Posterior cingulate gyrus (tissue), 11 donors: ENCODE measurements at regions not wholly inside any gene's neighbourhood (a gene's known extent, or its start where the extent isn't known, plus 50 kb on each side); places are given as distances from the start of the nearest gene placed in this dataset.
"Not testable (repeated sequence)": the region's sequence is repeated elsewhere in the genome, so short reads cannot be mapped to it uniquely, and the experiment has no call there.

Experiments
- DNase-seq, 10 donors: peaks; one replicate each; pipeline versions ENCODE4 v3.0.0 to v3.0.0-alpha.2; 2020 to 2021; ENCODE audit warnings: mixed read lengths in 3 of 10
- intact Hi-C: fragments of 100-400 bp; cut with DNase I; formaldehyde crosslinking; loops from one replicate; pipeline ENCODE4 v1.15.1; 2023

DNA sequence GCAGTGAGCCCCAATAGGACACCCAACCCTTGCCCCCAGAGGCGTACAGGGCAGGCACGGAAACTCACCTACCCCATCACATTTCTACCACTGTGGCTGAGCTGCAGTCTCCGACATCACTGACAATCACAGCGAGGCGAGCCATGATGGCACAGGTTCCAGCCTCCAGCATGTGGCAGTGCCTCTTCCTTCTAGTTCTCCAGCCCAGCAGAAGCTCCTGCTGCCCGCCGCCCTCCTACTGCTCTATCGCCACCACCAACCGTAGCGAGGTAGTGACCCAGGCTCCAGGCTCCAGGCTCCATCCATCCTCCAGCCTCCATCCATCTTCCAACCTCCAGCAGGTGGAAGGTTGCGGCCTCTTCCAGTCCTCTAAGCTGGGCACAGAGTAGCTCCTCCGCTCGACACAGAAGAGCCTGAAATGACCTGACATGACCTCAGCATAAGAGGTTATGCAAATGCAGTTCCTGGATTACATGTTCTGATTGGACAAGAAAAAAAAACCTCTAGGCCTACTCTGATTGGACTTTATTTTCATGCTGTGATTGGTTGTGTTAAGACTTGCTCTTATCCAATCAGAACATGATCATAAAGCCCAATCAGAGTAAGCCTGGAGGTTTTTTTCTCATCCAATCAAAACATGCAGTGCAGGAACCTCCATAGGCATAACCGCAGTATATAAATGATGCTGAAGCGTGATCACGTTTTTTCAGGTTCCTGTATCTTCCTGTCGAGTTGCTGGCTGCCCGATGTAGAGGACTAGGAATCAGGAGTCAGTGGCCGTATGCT, 438.9 kb upstream of the ZNF337 start:
- intact Hi-C loops: no loop called here
- DNase-seq: no peak

DNA sequence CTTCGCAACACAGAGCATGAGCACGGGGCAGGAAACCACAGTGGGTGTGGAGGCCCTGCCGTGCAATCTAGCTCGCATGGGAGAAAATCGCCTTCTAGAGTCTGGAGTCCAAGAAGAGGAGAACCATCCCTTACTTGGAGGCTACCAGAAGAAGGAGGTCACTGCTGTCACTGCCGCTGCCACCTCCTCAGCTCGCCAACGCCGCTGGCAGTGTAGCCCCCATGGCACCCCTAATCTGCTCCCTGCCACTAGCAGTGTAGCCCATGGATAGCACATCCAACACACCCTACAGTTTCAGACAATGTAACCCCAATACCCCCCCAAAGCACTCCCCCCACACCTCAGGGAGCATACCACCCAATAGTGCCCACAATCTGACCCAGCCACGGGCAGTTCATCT, 438.0 kb upstream of the ZNF337 start:
- no peak for DNase-seq
- intact Hi-C loops: no loop called here

DNA sequence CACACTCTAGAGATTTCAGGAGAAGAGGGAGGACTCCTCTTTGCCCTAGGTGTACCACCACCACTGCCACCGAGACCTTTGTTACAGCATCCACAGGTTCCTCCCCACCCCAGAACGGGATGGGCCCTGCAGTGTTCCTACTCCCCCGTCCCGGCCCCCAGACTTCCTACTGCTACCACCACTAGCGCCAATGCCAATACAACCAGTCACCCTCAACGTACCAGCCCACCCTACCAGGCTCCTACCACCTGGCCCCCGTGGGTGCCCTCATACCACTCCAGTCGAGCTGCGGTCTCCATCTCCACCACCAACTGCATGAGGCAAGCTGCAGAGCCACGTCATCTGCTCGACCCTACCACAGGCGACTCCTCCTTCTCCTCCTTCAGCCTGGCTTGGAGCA, 437.1 kb upstream of the ZNF337 start:
- intact Hi-C loops: not testable (repeated sequence)
- DNase-seq: peak in 2 of 10 donors; percentile 62 to 77

DNA sequence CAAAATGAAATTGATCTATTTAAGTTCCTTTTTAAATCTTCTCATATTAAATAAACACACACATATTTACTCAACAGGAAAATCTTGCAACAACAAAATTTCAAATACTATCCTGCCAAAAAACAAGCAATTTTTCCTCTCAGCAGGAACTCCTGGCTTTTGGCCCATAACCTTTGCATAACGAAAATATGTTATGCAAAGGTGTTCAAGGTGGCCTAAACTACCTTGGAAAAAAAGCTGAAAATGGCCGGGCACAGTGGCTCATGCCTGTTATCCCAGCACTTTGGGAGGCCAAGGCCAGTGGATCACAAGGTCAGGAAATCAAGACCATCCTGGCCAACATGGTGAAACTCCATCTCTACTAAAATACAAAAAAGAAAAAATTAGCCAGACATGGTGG, 424.3 kb upstream of the ZNF337 start:
- intact Hi-C loops, DNase-seq: not testable (repeated sequence)

DNA sequence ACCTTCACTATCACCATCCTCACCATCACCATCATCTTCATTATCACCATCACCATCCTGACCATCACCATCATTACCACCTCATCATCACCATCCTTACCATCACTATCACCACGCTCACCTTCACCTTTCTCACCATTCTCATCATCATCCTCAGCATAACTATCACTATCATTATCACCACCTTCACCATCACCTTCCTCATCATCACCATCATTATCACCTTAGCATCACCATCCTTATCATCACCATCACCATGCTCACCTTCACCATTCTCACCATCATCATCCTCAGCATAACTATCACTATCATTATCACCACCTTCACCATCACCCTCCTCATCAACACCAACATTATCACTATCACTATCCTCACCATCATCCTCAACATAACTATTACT, 397.8 kb upstream of the ZNF337 start:
- intact Hi-C loops, DNase-seq: not testable (repeated sequence)

DNA sequence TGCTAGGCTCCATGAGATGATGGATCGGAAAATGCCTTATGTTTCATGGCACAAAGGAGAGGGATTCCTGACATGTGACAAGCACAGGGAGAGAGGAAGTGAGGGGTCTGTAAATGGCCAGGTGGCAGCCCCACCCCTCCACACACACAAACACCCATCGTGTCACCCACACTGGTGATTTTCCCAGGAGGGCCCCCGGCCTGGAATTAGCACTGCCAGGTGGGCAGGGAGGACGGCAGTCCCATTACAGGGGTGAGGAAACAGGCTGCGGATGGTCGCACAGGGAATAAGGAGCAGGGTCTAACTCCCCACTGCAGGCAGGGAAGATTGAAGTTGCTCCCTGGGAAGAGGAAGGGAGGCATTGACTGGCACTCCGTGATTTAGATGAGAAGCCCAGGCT, 395.3 kb upstream of the ZNF337 start:
- peak in 1 of 10 donors; percentile 54 for DNase-seq
- intact Hi-C loops: not testable (repeated sequence)

DNA sequence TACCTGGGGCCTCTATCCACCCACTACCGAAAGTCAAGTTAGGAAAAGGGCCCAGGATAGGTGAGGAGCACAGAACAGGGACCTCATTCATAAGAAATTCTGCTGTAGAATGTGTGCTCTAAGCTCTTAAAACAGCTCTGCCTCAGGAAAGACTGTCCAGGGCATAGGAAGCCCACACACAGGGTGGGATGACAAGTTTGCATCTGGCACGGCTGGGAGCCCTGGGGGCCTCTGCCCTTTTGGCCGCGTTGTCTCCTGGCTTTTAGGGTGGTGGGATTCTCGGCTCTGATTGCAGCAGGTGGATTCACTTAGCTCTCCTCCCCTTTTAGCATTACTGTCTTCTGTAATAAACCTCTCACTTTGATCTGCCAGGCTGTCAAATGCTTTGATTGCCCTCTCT, 389.5 kb upstream of the ZNF337 start:
- DNase-seq, intact Hi-C loops: not testable (repeated sequence)

DNA sequence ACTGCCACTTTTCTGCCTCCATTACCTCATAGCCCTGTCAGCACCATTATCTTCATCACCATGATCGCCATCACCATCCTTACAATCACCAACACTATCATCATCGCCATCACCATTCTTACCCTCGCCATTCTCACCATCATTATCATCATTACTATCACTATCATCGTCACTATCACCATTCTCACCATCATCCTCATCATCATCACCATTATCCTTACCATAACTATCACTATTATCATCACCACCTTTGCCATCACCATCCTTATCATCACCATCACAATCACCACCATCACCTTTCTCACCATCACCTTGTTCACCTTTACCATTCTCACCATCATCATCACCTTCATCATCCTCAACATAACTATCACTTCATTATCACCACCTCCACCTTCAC, 377.3 kb upstream of the ZNF337 start:
- intact Hi-C loops, DNase-seq: not testable (repeated sequence)

DNA sequence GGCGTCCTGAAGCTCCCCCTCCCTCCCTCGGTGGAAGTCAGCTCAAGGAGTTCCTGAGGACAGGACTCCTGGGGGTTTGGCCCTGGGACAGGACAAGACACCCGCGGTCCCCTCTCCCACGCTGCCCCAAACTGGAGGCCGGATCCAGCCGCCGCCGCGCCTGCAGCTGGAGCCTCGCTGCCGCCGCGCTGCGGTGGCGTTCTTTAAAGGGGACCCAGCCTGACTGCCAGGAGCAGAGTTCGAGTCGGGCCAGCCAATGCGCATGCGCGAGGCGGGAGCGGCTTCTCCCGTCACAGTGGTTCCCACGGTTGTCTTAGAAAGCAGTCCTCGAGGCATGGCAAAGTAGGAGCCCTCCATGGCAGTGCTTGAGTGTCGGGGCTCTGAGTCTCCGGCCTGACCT, 362.7 kb upstream of the ZNF337 start:
- intact Hi-C loops, DNase-seq: not testable (repeated sequence)

DNA sequence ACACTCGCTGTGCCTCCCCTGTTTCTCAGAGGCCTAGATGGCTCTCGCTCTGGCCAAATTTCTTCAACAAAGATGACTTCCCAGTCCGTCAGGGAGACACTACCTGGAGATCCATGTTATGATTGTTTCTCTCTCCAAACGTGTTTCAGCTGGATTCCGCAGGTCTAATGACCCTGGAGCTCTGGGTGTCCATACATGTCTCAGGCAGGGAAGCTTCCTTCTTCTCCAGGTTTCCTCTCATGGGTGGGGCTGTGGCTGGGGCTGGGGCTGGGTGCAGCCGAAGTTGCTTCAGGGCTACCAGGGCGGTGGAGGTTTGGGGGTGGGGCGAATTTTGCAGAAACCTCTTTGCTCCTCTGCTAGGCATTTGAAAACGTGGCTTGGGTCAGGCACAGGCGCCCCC, 361.8 kb upstream of the ZNF337 start:
- intact Hi-C loops, DNase-seq: not testable (repeated sequence)

DNA sequence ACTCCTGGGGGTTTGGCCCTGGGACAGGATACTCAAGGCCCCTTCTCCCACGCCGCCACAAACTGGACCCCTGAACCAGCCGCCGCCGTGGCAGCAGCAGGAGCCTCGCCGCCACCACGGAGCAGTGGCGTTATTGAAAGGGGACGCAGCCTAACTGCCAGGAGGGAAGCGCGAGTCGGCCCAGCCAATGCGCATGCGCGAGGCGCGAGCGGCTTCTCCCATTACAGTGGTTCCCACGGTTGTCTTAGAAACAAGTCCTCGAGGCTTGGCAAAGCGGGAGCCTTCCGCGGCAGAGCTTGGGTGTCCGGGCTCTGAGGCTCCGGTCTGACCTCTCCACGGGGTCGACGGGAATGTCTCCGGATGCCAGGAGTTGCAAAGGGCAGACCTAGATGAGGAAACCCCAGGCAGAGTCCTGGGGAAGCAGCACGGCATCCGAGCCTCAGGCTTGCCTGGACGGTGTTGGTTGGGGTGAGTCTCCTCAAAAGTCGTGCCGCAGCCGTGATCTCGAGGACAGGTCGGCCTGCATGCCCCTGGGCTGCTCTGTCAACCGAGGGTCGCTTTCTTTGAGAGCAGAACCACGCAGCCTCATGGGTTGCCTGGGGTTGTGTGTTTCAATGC, 360.6 kb upstream of the ZNF337 start:
- intact Hi-C loops, DNase-seq: not testable (repeated sequence)

DNA sequence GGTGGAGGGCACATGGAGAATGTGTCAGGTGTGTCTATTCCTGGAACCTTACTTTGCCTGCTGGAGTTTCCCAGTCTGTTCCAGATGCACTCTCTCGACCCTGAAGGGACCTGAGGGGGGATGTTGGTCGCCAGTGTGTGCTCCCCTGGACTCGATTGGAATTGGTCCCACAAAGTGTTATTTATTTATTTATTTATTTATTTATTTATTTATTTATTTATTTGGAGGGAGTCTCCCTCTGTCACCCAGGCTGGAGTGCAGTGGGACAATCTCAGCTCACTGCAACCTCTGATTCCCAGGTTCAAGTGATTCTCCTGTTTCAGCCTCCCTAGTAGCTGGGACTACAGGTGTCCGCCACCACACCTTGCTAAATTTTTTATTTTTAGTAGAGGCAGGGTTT, 329.1 kb upstream of the ZNF337 start:
- intact Hi-C loops, DNase-seq: not testable (repeated sequence)

DNA sequence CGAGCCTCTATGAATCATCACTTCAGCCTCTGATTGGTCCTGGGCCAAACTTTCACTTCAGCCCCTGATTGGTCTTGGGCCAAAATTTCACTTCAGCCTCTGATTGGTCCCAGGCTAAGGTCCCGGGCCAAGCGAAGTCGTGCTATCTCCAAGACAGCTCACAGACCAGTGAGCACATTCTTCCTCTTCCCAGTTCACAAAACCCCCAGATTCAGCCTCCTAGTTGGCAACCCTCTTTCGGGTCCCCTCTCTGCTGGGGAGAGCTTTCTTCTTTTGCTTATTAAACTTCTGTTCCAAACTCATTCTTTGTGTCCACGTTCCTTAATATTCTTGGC, 314.3 kb upstream of the ZNF337 start:
- DNase-seq, intact Hi-C loops: not testable (repeated sequence)

DNA sequence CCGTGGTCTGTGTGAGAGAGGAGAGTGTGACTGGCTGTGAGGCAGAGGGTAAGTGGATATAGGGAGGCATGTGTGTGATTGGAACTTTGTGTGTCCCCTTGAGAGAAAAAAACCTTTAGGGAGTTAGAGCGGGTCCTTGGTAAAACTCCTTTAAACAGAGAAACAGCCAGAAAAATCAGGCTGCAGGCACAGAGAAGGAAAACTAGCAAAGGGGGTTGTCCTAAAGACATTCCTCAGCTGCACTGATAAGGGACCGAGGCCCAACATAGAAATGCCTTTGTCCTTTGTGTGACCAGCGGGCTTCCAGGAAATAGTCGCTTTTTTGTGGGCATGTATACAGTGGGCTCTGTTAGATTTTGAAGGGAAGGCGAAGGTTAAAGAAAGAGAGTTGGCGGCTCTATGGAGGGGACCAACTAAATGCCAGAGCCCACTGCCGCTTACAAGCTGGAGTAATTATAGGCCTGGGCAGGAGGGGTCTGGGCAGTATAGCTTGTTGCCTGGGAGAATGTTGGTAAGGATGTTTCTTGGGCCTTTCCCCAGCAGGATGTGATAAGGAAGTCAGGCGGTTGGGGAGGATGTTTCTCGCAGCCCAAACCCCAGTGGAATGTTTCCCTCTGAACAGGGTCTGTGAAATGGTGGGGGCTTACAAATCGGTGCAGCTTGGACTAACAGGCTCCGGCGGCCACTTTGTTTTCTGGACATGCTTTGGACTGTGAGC, 313.7 kb upstream of the ZNF337 start:
- intact Hi-C loops: not testable (repeated sequence)
- peak in 2 of 10 donors; percentile 16 to 62 for DNase-seq

DNA sequence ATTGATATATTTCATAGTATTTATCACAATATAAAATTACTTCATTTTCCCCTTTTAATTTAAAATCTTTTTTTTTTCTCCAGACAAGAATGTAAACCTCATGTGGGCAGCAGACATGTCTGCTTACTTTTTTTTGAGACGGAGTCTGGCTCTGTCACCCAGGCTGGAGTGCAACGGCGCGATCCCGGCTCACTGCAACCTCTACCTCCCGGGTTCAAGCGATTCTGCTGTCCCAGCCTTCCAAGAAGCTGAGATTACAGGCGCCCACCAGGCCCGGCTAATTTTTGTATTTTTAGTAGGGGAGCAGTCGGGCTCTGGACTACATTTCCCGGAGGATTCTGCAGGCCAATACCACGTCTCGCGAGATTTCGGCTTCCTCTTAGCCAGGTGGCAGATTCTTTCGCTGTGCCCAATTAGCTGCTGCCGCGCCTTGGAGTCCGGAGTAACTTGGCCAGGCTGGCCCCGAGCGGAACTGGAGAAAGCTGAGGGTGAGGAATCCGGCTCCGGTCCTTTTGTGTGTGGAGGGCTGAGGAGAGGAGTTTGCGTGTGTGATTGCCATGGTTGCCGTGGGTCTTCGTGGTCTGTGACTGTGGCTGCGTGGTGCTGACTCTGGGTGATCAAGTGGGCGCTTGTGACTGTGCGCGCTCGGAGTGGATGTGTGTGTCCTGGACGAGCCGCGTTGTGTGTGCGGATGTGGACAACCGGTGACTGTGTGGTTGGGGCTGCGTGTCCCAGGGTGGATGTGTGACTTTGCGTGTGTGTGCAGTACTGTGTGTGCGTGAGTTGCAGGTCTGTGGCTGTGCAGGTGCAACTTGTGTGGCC, 313.0 kb upstream of the ZNF337 start:
- intact Hi-C loops: not testable (repeated sequence)
- peak; percentile 73 to 97 (median 84) for DNase-seq

DNA sequence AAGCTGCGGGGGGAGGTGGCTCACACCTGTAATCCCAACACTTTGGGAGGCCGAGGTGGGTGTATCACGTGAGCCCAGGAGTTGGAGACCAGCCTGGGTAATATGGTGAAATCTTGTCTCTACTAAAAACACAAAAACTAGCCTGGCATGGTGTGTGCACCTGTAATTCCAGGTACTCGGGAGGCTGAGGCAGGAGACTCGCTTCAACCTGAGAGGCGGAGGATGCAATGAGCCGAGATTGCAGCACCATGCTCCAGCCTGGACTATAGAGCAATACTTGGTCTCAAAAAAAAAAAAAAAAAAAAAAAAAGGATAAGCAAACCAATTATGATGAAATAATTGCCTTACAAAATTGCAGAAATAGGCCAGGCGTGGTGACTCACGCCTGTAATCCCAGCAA, 311.4 kb upstream of the ZNF337 start:
- intact Hi-C loops: not testable (repeated sequence)
- DNase-seq: peak in 1 of 10 donors; percentile 59

DNA sequence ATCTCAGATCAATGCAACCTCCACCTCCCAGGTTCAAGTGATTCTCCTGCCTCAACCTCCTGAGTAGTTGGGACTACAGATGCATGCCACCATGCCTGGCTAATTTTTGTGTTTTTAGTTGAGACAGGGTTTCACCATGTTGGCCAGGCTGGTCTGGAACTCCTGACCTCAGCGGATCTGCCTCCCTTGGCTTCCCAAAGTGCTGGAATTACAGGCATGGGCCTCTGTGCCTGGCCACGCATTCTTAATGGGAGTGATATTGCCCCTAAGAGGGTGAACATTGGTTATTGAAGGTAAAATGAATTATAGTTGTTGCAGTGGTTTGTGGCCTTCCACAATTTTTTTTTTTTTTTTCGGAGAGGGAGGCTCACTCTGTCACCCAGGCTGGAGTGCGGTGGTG, 309.5 kb upstream of the ZNF337 start:
- intact Hi-C loops: not testable (repeated sequence)

DNA sequence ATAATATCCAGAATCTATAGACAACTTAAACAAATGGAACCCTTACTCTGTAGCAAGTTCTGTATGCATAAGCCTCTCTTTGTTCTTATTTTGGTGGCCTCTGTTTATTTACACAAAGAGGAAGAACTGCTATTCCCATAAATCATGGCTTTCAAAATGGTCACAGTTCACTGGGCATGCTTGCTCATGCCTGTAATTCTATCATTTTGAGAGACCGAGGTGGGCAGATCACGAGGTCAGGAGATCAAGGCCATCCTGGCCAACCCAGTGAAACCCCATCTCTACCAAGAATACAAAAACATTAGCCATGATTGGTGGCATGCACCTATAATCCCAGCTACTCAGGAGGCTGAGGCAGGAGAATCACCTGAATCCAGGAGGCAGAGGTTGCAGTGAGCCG, 307.3 kb upstream of the ZNF337 start:
- DNase-seq, intact Hi-C loops: not testable (repeated sequence)

More for the DNA sequence above, 309.5 kb upstream of the ZNF337 start:
- DNase-seq: peak in 1 of 10 donors; percentile 30

DNA sequence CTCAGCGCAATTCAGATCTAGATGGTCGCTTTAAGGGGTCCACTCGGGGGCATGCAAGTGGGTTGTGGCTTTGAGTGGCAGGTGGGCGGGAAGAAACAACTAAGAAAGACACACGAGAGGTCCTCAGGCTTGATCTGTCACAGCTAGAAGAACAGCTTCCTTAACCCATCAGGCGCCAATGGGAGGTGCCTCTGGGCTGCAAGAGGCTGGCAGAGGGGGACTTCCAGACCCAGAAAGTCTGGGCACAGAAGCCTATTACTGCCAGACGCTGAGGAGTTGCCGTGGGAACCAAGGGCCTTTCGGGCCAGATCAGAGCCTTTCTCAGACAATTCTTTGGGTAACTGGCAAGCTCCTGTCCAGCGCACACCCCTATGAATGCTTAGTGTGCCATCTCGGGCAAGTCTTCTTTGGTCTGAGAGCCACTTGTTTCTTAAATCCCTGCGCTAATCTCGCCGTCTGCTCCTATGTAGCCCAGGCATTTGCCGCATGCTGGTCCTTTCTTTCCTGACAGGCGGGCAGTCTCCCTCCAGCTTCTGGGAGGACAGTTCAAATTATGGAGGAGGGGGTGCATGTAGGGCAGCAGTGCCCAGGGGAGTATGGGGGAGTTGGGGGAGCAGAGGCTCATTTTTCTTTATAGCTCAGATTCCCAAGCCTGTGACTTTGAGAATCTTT, 300.9 kb upstream of the ZNF337 start:
- DNase-seq: peak in 1 of 10 donors; percentile 53
- intact Hi-C loops: not testable (repeated sequence)

DNA sequence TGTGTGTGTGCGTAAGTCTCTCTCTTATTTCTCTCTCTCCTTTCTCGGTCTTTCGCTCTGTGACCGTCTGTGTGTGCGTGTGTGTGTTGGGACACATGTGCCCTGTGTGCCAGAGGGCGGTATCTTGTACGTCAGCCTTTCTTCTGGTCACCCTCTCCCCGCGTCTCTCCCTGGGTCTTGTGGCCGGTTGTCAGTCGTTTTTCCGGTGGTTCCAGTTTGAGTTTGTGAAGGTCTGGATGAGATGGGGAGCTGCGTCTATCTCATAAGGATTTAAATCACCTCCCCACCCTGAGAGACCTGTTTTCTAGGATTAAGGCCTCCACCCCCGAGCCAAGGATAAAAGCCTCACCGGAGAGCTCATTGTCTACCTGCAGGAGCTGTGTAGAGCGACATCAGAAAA, 295.5 kb upstream of the ZNF337 start:
- DNase-seq: peak in 1 of 10 donors; percentile 57
- intact Hi-C loops: no loop called here
